ENCODE measurements at regions not wholly inside any gene's neighbourhood (a gene's known extent, or its start where the extent isn't known, plus 50 kb on each side); places are given as distances from the start of the nearest gene placed in this dataset.

DNA sequence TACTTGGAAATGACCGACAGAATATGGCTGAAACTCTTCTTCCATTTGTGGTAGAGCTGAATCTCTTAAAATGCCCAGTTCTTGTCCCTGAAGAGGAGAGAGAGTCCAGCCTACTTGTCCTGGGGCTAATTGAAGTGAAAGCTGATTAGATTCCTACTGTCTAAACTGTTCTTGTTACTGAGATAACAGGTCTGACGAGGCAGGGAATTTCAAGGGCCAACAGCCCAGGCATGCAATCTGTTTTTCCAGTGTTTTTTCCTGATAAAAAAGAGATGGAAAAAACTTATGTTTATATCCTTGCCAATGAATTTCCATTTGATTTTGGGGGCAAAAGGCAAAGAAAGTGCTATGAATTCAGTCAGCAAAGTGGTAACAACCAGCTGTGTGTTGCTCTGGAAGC lies 195.5 kb downstream of the ETS1 start:
- intact Hi-C loops (cut with micrococcal nuclease) = no loop called here
- no peak overlapping the region for H3K27ac ChIP-seq (replicated peaks)
- no peaks in the 10 kb centered on the region for H3K36me3 ChIP-seq
- H3K9me3 ChIP-seq (replicated peaks) = no peaks in the 10 kb centered on the region
- H3K4me3 ChIP-seq = no peak overlapping the region
- no peak for DNase-seq
- peaks cover 51% of the 10 kb centered on the region for H3K4me1 ChIP-seq
- H3K27me3 ChIP-seq (ENCODE audit: low read depth) = no peaks in the 10 kb centered on the region
- TF ChIP-seq CTCF (IDR thresholded peaks at IDR 0.05; ENCODE audit: borderline replicate concordance) = no peak

DNA sequence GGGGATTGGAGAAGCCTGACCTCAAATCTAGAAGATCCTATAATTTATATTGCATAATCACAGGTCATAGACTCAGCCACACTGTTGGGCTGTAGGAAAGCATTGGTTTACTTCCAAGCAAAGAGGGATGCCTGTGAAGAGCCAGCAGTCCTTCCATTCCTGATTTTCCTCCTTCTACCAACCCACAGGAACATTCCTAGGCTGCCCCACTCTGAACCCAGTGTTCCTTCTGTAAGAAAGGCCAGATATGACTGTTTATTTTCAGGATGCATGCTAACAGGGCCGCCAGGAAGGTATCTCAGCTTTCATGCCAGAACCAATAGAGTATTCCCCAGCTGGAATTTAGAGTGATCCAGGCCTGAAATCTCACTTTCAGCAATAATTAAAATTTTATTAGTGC lies 197.1 kb downstream of the ETS1 start:
- Histone ChIP-seq H3K9me3 (replicated peaks) (no peaks in the 10 kb centered on the region), H3K27me3 (ENCODE audit: low read depth) (no peaks in the 10 kb centered on the region), H3K4me1 (peaks cover 51% of the 10 kb centered on the region), H3K27ac (replicated peaks) (no peak overlapping the region), H3K4me3 (no peak overlapping the region), H3K36me3 (no peaks in the 10 kb centered on the region)
- intact Hi-C loops (cut with micrococcal nuclease) = no loop called here
- no peak for TF ChIP-seq CTCF (IDR thresholded peaks at IDR 0.05; ENCODE audit: borderline replicate concordance)
- DNase-seq = no peak

DNA sequence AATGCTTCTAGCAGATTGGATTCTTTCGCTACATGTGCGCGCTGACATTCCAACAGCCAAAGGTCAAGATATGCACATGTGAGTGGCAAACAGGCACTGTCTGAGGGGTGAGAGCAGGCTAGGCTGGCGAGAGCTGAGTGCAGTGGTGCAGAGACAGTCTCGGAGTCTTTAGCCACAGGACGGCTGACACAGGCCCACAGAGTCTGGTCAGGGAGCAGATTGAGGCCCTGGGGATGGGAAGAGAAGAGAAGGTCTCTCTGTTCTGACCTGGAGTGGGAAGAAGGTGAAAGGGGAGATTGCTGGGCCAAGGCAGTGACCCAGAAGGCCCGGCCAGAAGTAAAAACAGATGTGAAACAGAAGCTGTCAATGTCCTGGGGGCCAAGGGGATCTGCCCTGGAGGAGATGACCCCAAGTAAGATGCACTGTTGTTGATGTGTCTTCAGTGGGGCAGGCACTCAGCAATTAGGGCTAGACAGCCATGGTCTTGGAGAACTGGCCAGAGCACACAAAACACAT lies 197.8 kb downstream of the ETS1 start:
- Histone ChIP-seq H3K4me3 (no peak overlapping the region), H3K9me3 (replicated peaks) (no peaks in the 10 kb centered on the region), H3K27ac (replicated peaks) (no peak overlapping the region), H3K36me3 (no peaks in the 10 kb centered on the region), H3K4me1 (peaks cover 48% of the 10 kb centered on the region), H3K27me3 (ENCODE audit: low read depth) (no peaks in the 10 kb centered on the region)
- peak; percentile 21 for DNase-seq
- intact Hi-C loops (cut with micrococcal nuclease) = no loop called here
- no peak for TF ChIP-seq CTCF (IDR thresholded peaks at IDR 0.05; ENCODE audit: borderline replicate concordance)

GRCh38 chr11:128388206-128388815 lies 199.0 kb downstream of the ETS1 start:
- intact Hi-C loops (cut with micrococcal nuclease) = no loop called here
- H3K36me3 ChIP-seq = no peaks in the 10 kb centered on the region
- TF ChIP-seq CTCF (IDR thresholded peaks at IDR 0.05; ENCODE audit: borderline replicate concordance) = no peak
- H3K4me1 ChIP-seq = peaks cover 36% of the 10 kb centered on the region
- no peaks in the 10 kb centered on the region for H3K27me3 ChIP-seq (ENCODE audit: low read depth)
- no peak overlapping the region for H3K4me3 ChIP-seq
- DNase-seq = no peak
- H3K9me3 ChIP-seq (replicated peaks) = no peaks in the 10 kb centered on the region
- H3K27ac ChIP-seq (replicated peaks) = no peak overlapping the region

- no peaks in the 10 kb centered on the region for H3K36me3 ChIP-seq
Measured at GRCh38 chr11:128379587-128380580, 207.5 kb downstream of the ETS1 start.

More at GRCh38 chr11:128379587-128380580, 207.5 kb downstream of the ETS1 start:
- DNase-seq = no peak
- peaks cover 20% of the 10 kb centered on the region for H3K9me3 ChIP-seq (replicated peaks)
- no peak overlapping the region for H3K4me3 ChIP-seq
- H3K27me3 ChIP-seq (ENCODE audit: low read depth) = no peaks in the 10 kb centered on the region
- peaks cover 3% of the 10 kb centered on the region for H3K4me1 ChIP-seq
- no peak overlapping the region for H3K27ac ChIP-seq (replicated peaks)
- intact Hi-C loops (cut with micrococcal nuclease) = no loop called here
- TF ChIP-seq CTCF (IDR thresholded peaks at IDR 0.05; ENCODE audit: borderline replicate concordance) = no peak

Data from left ventricle myocardium inferior (tissue), 1 donor.